ENCODE measurements at regions not wholly inside any gene's neighbourhood (a gene's known extent, or its start where the extent isn't known, plus 50 kb on each side); places are given as distances from the start of the nearest gene placed in this dataset.

DNA sequence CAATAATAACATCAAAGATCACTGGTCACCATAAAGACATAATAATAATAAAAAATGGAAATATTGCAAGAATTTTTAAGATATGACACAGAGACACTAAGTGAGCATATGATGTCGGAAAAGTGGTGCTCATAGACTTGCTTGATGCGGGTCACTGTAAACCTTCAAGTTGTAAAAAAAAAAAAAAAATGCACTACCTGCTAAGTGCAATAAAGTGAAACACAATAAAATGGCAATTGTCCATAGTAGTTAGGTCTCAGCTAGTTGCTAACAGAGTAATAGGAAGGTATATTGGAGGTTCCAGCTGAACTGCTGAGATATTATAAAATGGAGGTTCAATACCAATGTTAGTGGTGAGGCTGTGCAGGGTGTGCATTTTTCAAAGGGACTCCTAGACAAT is 146.6 kb upstream of the MRPS22 start:
- TF ChIP-seq POLR2AphosphoS5 (IDR thresholded peaks at IDR 0.05; ENCODE audit: low read depth, low read length), result no peak
- TF ChIP-seq FOXP2 (optimal IDR thresholded peaks at IDR 0.05; ENCODE audit: borderline replicate concordance, extremely low read depth, extremely low read length, insufficient read depth), result no peak
- TF ChIP-seq SIN3A (IDR thresholded peaks at IDR 0.05; ENCODE audit: borderline replicate concordance, insufficient read depth, low read length), result no peak
- no peak for TF ChIP-seq TAF1 (IDR thresholded peaks at IDR 0.05; ENCODE audit: borderline replicate concordance, insufficient read depth, low read length)
- TF ChIP-seq, protein P1, sequence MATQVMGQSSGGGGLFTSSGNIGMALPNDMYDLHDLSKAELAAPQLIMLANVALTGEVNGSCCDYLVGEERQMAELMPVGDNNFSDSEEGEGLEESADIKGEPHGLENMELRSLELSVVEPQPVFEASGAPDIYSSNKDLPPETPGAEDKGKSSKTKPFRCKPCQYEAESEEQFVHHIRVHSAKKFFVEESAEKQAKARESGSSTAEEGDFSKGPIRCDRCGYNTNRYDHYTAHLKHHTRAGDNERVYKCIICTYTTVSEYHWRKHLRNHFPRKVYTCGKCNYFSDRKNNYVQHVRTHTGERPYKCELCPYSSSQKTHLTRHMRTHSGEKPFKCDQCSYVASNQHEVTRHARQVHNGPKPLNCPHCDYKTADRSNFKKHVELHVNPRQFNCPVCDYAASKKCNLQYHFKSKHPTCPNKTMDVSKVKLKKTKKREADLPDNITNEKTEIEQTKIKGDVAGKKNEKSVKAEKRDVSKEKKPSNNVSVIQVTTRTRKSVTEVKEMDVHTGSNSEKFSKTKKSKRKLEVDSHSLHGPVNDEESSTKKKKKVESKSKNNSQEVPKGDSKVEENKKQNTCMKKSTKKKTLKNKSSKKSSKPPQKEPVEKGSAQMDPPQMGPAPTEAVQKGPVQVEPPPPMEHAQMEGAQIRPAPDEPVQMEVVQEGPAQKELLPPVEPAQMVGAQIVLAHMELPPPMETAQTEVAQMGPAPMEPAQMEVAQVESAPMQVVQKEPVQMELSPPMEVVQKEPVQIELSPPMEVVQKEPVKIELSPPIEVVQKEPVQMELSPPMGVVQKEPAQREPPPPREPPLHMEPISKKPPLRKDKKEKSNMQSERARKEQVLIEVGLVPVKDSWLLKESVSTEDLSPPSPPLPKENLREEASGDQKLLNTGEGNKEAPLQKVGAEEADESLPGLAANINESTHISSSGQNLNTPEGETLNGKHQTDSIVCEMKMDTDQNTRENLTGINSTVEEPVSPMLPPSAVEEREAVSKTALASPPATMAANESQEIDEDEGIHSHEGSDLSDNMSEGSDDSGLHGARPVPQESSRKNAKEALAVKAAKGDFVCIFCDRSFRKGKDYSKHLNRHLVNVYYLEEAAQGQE (IDR thresholded peaks at IDR 0.05; ENCODE audit: insufficient read depth in 1 of 2, low read depth in 2 of 2, low read length in 2 of 2), result no peak

GRCh38 chr3:139198186-139198585 is 145.6 kb upstream of the MRPS22 start:
- TF ChIP-seq POLR2AphosphoS5 (IDR thresholded peaks at IDR 0.05; ENCODE audit: low read depth, low read length), result no peak
- TF ChIP-seq FOXP2 (optimal IDR thresholded peaks at IDR 0.05; ENCODE audit: borderline replicate concordance, extremely low read depth, extremely low read length, insufficient read depth), result no peak
- no peak for TF ChIP-seq SIN3A (IDR thresholded peaks at IDR 0.05; ENCODE audit: borderline replicate concordance, insufficient read depth, low read length)
- TF ChIP-seq, protein P1 (IDR thresholded peaks at IDR 0.05; ENCODE audit: insufficient read depth in 1 of 2, low read depth in 2 of 2, low read length in 2 of 2), result no peak
- no peak for TF ChIP-seq TAF1 (IDR thresholded peaks at IDR 0.05; ENCODE audit: borderline replicate concordance, insufficient read depth, low read length)

DNA sequence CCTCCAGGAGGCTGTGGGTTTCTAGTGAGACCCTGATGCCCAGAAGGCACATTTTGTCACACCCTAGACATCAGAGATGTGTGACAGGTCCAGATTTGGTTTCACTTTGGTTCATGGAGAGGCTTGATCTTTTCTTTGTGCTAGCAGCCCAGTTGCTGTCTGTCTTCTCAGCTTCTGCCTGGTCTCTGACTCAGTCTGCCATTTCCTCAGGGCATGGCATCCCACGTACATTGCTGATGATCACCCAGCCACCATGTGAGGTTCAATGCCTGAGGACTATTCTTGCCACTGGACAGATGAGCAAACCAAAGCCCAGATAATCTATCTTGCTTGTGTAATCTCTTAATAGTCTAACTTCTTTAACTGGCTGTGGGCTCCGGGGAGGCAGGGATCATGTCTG is 144.9 kb upstream of the MRPS22 start:
- TF ChIP-seq FOXP2 (optimal IDR thresholded peaks at IDR 0.05; ENCODE audit: borderline replicate concordance, extremely low read depth, extremely low read length, insufficient read depth), result no peak

GRCh38 chr3:139199421-139200010 is 144.3 kb upstream of the MRPS22 start:
- TF ChIP-seq TAF1 (IDR thresholded peaks at IDR 0.05; ENCODE audit: borderline replicate concordance, insufficient read depth, low read length) (no peak), POLR2AphosphoS5 (IDR thresholded peaks at IDR 0.05; ENCODE audit: low read depth, low read length) (no peak)
- TF ChIP-seq, protein P1 (IDR thresholded peaks at IDR 0.05; ENCODE audit: insufficient read depth in 1 of 2, low read depth in 2 of 2, low read length in 2 of 2), result no peak

DNA sequence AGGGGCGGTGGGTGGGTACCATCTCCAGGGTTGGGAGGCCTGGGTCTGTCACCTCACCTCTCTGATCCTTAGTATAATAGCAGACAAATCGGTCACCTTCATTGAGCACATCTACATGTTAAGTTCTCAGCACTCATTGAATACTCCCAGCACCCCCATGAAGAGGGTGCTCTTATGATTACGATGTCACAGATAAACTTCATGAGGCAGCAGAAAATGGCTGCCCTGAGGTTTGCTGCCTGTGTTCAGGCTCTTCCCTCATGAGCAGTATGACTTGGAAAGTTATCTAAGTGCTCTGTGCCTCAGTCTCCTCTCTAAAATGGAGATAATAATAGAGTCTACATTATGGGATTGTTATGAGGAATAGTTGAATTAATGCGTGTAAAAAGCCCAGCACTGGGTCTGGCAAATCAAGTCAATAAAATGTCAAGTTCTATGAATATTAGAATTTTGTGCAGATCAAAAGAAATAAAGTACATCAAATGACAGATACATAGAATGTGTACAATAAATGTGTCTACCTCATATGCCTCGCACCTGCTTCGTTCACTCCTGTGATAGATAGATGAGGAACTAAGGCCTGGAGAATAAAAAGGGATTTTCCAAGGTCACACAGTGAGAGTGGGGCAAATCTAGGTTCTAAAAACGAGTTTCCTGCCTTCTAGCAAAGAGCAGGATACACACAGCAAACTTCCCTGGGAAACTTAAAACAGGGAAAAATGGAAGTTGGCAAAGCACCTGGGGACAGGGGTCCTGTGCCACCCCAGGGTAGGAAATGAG is 142.2 kb upstream of the MRPS22 start:
- TF ChIP-seq, protein P1 (IDR thresholded peaks at IDR 0.05; ENCODE audit: insufficient read depth in 1 of 2, low read depth in 2 of 2, low read length in 2 of 2), result no peak
- TF ChIP-seq POLR2AphosphoS5 (IDR thresholded peaks at IDR 0.05; ENCODE audit: low read depth, low read length) (no peak), SIN3A (IDR thresholded peaks at IDR 0.05; ENCODE audit: borderline replicate concordance, insufficient read depth, low read length) (no peak), FOXP2 (optimal IDR thresholded peaks at IDR 0.05; ENCODE audit: borderline replicate concordance, extremely low read depth, extremely low read length, insufficient read depth) (no peak), TAF1 (IDR thresholded peaks at IDR 0.05; ENCODE audit: borderline replicate concordance, insufficient read depth, low read length) (no peak)
